K562 (cell line): ENCODE measurements at regions not wholly inside any gene's neighbourhood (a gene's known extent, or its start where the extent isn't known, plus 50 kb on each side); places are given as distances from the start of the nearest gene placed in this dataset.

Experiments
- ATAC-seq: fragments of 200-7000 bp; cut with Tn5 transposase; 3 replicates; pipeline ENCODE4 v1.9.1; 2020; ENCODE audit warnings: moderate library complexity
- BruUV-seq: library from RNA; stranded (reverse); fragments of 400-500 nt; replicated peaks from 2 replicates; lab custom pipeline; 2021; lab: Mats Ljungman, UMichigan
- CTCF ChIA-PET: fragments of 300-600 bp; formaldehyde crosslinking; extraction: SDS; loops from one replicate; lab custom pipeline; 2021; ENCODE audit warnings: low intra/inter-chr PET ratio; lab: Yijun Ruan, JAX
- POLR2A ChIA-PET: fragments of 300-600, 350-650 bp; sonication (Branson Sonifier 250); formaldehyde crosslinking; extraction: SDS; loops from one replicate; lab custom pipeline; 2021; ENCODE audit warnings: antibody characterized with exemption, inconsistent platforms; lab: Yijun Ruan, JAX
- DNase-seq, 4 experiments: peaks; one replicate each; pipeline versions ENCODE4 v3.0.0 to v3.0.0-alpha.2; 2011 to 2018; ENCODE audit warnings: low spot score in 3 of 4, mixed read lengths in 3 of 4; ENCODE audit errors: extremely low read depth in 1 of 4
- FAIRE-seq: peaks from 2 replicates; lab custom pipeline; 2011; peaks lifted over from hg19 to GRCh38; lab: Jason Lieb, UNC
- H2AFZ ChIP-seq: 2 replicates; pipeline ENCODE4 v1.6.0; 2011; ENCODE audit warnings: low read depth, low read length, control low read depth, inconsistent platforms
- H3K27ac ChIP-seq: fragments of 200-600 bp; 3 replicates; pipeline ENCODE4 v1.8.0; 2011; ENCODE audit warnings: low read depth, mild to moderate bottlenecking, control low read depth, inconsistent platforms, low read length, moderate library complexity, mixed read lengths; ENCODE audit errors: extremely low read depth
- H3K27me3 ChIP-seq, 2 experiments: fragments of 300-600 bp in 1 of 2; 2 replicates in 1 of 2; 3 replicates in 1 of 2; pipeline versions ENCODE4 v1.6.0 to v1.8.0; 2011; ENCODE audit warnings: inconsistent platforms in 2 of 2, low read length in 2 of 2, mild to moderate bottlenecking in 1 of 2, mixed read lengths in 1 of 2, moderate library complexity in 1 of 2; ENCODE audit not compliant: control insufficient read depth in 2 of 2, insufficient read depth in 2 of 2
- H3K36me3 ChIP-seq: fragments of 300-600 bp; 3 replicates; pipeline ENCODE4 v1.8.0; 2011; ENCODE audit warnings: mild to moderate bottlenecking, low read length, inconsistent platforms; ENCODE audit not compliant: control insufficient read depth, insufficient read depth
- H3K4me1 ChIP-seq, 2 experiments: fragments of 200-600 bp in 1 of 2; replicated peaks in 1 of 2; 2 replicates in 1 of 2; 3 replicates in 1 of 2; pipeline versions ENCODE4 v1.5.1 to v1.8.0; 2011; ENCODE audit warnings: inconsistent platforms in 2 of 2, low read length in 2 of 2, mild to moderate bottlenecking in 1 of 2, mixed read lengths in 1 of 2, moderate library complexity in 1 of 2; ENCODE audit not compliant: control insufficient read depth in 2 of 2, insufficient read depth in 2 of 2
- H3K4me2 ChIP-seq: 2 replicates; pipeline ENCODE4 v1.6.1; 2011; ENCODE audit warnings: low read length, control low read depth, inconsistent platforms, mixed read lengths; ENCODE audit not compliant: insufficient read depth
- H3K4me3 ChIP-seq: fragments of 200-600 bp; sonication (generic), shearing (Covaris generic); 2 replicates; pipeline ENCODE4 v1.5.1; 2016; ENCODE audit warnings: control low read depth, inconsistent platforms
- H3K79me2 ChIP-seq: fragments of 200-600 bp; 3 replicates; pipeline ENCODE4 v1.8.0; 2011; ENCODE audit warnings: low read length, inconsistent platforms; ENCODE audit not compliant: control insufficient read depth, insufficient read depth
- H3K9ac ChIP-seq, 2 experiments: 2 replicates each; pipeline versions ENCODE4 v1.6.0 to v1.6.1; 2011; ENCODE audit warnings: low read depth in 2 of 2, low read length in 2 of 2, control low read depth in 1 of 2, inconsistent platforms in 1 of 2, mild to moderate bottlenecking in 1 of 2, mixed read lengths in 1 of 2; ENCODE audit not compliant: insufficient read depth in 1 of 2
- H3K9me1 ChIP-seq: one replicate; pipeline ENCODE4 v1.6.0; 2011; ENCODE audit warnings: inconsistent platforms, mild to moderate bottlenecking, low read length, moderate library complexity; ENCODE audit not compliant: control insufficient read depth, insufficient read depth
- H3K9me3 ChIP-seq: replicated peaks from 2 replicates; pipeline ENCODE4 v1.5.1; 2011; ENCODE audit warnings: low read depth, low read length, inconsistent platforms; ENCODE audit not compliant: control insufficient read depth, insufficient read depth
- H4K20me1 ChIP-seq: replicated peaks from 2 replicates; pipeline ENCODE4 v1.6.1; 2011; ENCODE audit warnings: low read length, inconsistent platforms, mixed read lengths; ENCODE audit not compliant: control insufficient read depth, insufficient read depth
- MCM3 ChIP-seq: fragments of 450-650 bp; IDR thresholded peaks from 2 replicates; pipeline ENCODE4 v1.6.1; 2016
- POLR3A ChIP-seq: IDR thresholded peaks from 2 replicates; pipeline ENCODE4 v1.6.1; 2011; ENCODE audit warnings: borderline replicate concordance, mild to moderate bottlenecking, moderate library complexity; ENCODE audit not compliant: insufficient read length, insufficient read depth; ENCODE audit errors: extremely low read depth
- PPARD ChIP-seq: fragments of 250-450 bp; sonication (Bioruptor Pico); IDR thresholded peaks from 2 replicates; pipeline ENCODE4 v1.8.0; 2022; ENCODE audit warnings: inconsistent platforms, mild to moderate bottlenecking, moderate library complexity
- RFX1 ChIP-seq: fragments of 450-650 bp; IDR thresholded peaks from 2 replicates; pipeline ENCODE4 v1.6.1; 2016; ENCODE audit warnings: mild to moderate bottlenecking, moderate library complexity
- RFX7 ChIP-seq: fragments of 250-450 bp; sonication (Bioruptor Pico); IDR thresholded peaks from 2 replicates; pipeline ENCODE4 v1.5.1; 2021; ENCODE audit warnings: mild to moderate bottlenecking
- ZNF584 ChIP-seq: fragments of 200-800 bp; sonication (Bioruptor generic); IDR thresholded peaks from 2 replicates; pipeline ENCODE4 v1.6.1; 2016; ENCODE audit warnings: low read depth, mild to moderate bottlenecking, missing genetic modification characterization, missing compliant biosample characterization
- WGBS: fragments of 100-300 bp; shearing (Covaris generic); methylation state at CpG from one replicate; pipeline ENCODE4 v1.1.6; 2016; ENCODE audit warnings: low coverage, mixed read lengths; ENCODE audit not compliant: insufficient coverage; ENCODE audit errors: missing lambda C conversion rate; 5-methylcytosine and 5-hydroxymethylcytosine counted together
- in situ Hi-C: fragments of 300-500 bp; cut with MboI; formaldehyde crosslinking; loops from 4 replicates; pipeline ENCODE4 v1.15.0; 2018; ENCODE audit warnings: inconsistent platforms, mixed read lengths
- intact Hi-C: fragments of 100-400 bp; cut with micrococcal nuclease; formaldehyde crosslinking; loops from 2 replicates; pipeline ENCODE4 v1.14.2; 2022
- TF ChIP-seq, protein P1 (sequence below): sonication (generic); formaldehyde crosslinking; IDR thresholded peaks from 2 replicates; pipeline ENCODE4 v1.8.0; 2023; ENCODE audit warnings: mild to moderate bottlenecking, missing genetic modification reagents
- TF ChIP-seq, protein P2 (sequence below): fragments of 250-450 bp; sonication (Bioruptor Pico); IDR thresholded peaks from 2 replicates; pipeline ENCODE4 v1.4.0; 2020; ENCODE audit warnings: mild to moderate bottlenecking, moderate library complexity
- TF ChIP-seq, protein P3 (sequence below): fragments of 450-650 bp; IDR thresholded peaks from 2 replicates; pipeline ENCODE4 v1.6.1; 2016; ENCODE audit warnings: missing biosample characterization, missing genetic modification characterization

DNA sequence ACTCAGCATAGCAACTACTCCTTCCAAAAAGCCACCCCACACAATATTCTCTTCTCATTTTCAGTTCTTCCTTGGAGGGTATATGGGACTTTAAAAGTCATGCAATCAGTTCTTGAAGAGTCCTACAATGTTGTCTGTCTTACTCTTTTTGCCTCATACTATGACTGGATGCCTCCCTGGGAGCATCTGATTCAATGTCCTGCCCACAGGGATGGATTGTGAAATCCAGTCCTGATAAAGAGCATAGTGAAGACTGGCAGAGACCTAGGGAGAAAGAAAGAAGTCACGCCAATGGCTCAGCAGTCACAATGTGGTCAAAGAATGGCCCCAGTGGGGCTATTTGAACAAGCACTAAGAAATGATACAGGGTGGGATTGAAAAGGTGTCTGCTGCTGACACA is 155.1 kb upstream of the SERPINE2 start (continued):
- TF ChIP-seq, protein P1, sequence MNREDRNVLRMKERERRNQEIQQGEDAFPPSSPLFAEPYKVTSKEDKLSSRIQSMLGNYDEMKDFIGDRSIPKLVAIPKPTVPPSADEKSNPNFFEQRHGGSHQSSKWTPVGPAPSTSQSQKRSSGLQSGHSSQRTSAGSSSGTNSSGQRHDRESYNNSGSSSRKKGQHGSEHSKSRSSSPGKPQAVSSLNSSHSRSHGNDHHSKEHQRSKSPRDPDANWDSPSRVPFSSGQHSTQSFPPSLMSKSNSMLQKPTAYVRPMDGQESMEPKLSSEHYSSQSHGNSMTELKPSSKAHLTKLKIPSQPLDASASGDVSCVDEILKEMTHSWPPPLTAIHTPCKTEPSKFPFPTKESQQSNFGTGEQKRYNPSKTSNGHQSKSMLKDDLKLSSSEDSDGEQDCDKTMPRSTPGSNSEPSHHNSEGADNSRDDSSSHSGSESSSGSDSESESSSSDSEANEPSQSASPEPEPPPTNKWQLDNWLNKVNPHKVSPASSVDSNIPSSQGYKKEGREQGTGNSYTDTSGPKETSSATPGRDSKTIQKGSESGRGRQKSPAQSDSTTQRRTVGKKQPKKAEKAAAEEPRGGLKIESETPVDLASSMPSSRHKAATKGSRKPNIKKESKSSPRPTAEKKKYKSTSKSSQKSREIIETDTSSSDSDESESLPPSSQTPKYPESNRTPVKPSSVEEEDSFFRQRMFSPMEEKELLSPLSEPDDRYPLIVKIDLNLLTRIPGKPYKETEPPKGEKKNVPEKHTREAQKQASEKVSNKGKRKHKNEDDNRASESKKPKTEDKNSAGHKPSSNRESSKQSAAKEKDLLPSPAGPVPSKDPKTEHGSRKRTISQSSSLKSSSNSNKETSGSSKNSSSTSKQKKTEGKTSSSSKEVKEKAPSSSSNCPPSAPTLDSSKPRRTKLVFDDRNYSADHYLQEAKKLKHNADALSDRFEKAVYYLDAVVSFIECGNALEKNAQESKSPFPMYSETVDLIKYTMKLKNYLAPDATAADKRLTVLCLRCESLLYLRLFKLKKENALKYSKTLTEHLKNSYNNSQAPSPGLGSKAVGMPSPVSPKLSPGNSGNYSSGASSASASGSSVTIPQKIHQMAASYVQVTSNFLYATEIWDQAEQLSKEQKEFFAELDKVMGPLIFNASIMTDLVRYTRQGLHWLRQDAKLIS (CRISPR knock-in tag), result no peak
- no peak for TF ChIP-seq ZNF584
- TF ChIP-seq PPARD, result no peak
- TF ChIP-seq RFX7 (CRISPR knock-in tag), result no peak
- TF ChIP-seq MCM3, result no peak

DNA sequence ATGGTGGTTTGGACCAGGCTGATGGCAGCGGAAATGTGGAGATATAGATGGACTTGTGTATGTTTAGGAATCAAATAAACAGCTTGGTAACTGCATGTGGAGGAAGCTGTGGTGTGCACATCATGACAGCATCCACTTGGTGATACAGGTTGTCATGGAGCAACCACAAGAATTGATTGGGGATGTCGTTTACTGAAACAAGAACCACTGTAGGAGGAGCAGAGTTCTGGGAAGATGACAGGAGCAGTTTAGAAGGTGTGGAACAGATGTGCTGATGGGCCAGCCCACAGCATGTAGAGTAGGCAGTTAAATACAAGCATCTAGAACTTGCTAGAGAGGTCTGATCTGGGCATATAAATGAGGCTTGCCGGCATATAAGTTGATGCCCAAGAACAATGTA is 152.4 kb upstream of the SERPINE2 start:
- H3K9ac ChIP-seq, result no peak overlapping the region
- intact Hi-C loops, result no loop called here
- no peaks in the 10 kb centered on the region for H3K36me3 ChIP-seq
- no peaks in the 10 kb centered on the region for H4K20me1 ChIP-seq
- no peak overlapping the region for H3K4me3 ChIP-seq
- no peaks in the 10 kb centered on the region for H3K9me3 ChIP-seq
- no peak for FAIRE-seq
- ChIA-PET CTCF (no interaction called here), POLR2A (no interaction called here)
- H3K4me2 ChIP-seq, result no peak overlapping the region
- no peak for TF ChIP-seq RFX1
- TF ChIP-seq, protein P2, sequence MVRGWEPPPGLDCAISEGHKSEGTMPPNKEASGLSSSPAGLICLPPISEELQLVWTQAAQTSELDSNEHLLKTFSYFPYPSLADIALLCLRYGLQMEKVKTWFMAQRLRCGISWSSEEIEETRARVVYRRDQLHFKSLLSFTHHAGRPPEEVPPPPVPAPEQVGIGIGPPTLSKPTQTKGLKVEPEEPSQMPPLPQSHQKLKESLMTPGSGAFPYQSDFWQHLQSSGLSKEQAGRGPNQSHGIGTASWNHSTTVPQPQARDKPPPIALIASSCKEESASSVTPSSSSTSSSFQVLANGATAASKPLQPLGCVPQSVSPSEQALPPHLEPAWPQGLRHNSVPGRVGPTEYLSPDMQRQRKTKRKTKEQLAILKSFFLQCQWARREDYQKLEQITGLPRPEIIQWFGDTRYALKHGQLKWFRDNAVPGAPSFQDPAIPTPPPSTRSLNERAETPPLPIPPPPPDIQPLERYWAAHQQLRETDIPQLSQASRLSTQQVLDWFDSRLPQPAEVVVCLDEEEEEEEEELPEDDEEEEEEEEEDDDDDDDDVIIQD (CRISPR knock-in tag), result no peak
- TF ChIP-seq, protein P3, sequence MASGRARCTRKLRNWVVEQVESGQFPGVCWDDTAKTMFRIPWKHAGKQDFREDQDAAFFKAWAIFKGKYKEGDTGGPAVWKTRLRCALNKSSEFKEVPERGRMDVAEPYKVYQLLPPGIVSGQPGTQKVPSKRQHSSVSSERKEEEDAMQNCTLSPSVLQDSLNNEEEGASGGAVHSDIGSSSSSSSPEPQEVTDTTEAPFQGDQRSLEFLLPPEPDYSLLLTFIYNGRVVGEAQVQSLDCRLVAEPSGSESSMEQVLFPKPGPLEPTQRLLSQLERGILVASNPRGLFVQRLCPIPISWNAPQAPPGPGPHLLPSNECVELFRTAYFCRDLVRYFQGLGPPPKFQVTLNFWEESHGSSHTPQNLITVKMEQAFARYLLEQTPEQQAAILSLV (tag), result no peak
- TF ChIP-seq POLR3A, result no peak
- no peaks in the 10 kb centered on the region for H3K9me1 ChIP-seq
- 0% methylated on average over 2 of the region's 3 CpGs for WGBS
- no peaks in the 10 kb centered on the region for H3K4me1 ChIP-seq
- no peak overlapping the region for H2AFZ ChIP-seq
- no TSS peak for BruUV-seq
- in situ Hi-C loops, result no loop called here
- H3K27me3 ChIP-seq, result no peaks in the 10 kb centered on the region
- DNase-seq, result no peak
- no peaks in the 10 kb centered on the region for H3K79me2 ChIP-seq
- no peak overlapping the region for H3K27ac ChIP-seq
- no peak for ATAC-seq
